ENCODE measurements at regions not wholly inside any gene's neighbourhood (a gene's known extent, or its start where the extent isn't known, plus 50 kb on each side); places are given as distances from the start of the nearest gene placed in this dataset.

DNA sequence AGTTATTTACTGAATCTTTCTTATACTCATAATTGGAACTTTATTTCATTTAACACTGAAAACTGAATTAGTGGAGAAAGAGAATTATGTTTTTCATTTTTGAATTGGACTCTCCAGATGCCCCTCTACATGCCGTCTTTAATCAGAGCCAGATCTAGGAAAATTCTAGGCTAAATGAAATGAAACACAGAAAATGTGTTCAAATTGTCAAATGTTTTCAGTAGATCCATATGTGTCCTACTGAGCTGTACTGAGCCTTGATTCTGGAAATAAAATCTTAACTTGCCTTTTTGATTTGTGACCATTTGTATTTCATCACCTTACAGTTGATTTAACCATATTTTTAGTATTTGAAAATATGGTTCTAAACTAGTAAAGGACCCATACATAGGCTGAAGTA is 64.0 kb upstream of the GK2 start:
- no peak for DNase-seq (ENCODE audit: low read depth, low spot score)

DNA sequence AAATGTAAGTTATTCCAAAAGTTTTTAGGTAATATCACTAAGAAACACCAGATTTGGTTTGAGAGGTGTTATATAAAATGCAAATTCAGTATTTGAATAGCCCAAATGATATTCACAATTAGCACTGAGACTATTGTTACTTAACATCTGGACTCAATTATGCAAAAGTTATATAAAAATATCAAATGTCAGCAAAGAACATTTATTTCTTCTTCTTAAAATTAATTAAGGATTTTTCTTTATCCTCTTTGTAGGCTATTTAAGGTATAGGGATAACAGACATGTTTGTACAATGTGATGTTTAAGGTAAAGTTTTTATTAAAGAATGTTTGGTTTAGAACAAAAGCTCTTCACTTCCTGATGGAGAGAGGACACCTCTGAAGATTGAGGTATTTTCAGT is 63.3 kb upstream of the GK2 start:
- DNase-seq (ENCODE audit: low read depth, low spot score), result no peak

DNA sequence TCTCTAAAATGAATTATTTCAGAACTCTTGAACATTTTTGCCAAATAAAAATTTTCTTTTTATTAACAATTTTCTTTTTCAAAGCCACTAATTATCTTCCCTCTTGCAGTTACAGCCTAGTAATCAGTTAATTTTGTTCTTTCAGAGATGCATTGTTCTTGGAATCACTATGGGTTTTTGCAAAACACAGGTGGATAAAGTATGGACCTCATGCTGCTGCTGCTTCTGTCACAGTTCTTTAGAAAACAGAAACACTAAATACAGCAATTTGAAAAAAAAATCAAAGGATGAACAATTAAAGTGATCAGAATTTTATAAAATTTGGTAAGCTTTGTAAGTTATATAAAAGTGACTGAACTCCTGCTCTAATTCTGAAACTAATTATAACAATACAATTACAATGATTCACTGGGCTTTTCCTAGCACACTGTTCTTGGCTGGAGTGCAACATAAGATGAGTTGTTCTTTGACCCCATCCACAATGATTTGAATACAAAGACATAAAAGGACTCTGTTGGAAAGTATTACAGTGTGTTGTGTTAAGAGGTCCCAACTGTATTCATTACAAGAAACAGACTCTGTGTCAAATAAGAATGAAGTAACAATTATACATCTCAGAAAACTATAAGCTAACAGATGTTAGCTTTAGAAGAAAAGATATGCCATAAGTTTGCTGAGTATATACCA is 59.4 kb upstream of the GK2 start:
- no peak for DNase-seq (ENCODE audit: low read depth, low spot score)

DNA sequence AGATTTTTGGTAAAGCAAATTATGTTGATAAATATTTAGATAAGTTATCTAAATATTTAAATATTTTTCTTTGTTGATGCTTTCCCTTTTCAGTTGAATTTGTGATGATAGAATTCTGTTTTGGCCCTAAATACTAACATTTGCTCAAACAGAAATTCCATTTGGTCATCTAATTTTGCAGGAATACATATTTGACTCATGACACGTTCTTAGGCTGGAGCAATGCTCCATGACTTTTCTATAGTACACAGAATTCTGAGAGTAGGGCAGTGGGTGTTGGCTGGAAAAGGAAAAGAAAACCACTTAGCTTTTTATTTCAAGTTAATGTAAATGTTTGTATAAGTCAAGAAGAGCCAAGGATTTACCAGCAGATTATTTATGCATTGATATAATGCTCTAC is 58.6 kb upstream of the GK2 start:
- DNase-seq (ENCODE audit: low read depth, low spot score), result no peak

All from smooth muscle cell of the brain vasculature (primary cell).